Spleen (tissue), 7 donors: ENCODE measurements at regions not wholly inside any gene's neighbourhood (a gene's known extent, or its start where the extent isn't known, plus 50 kb on each side); places are given as distances from the start of the nearest gene placed in this dataset.

ENCODE experiments used
- POLR2AphosphoS5 ChIP-seq, 3 donors: sonication (generic); formaldehyde crosslinking; IDR thresholded peaks; one replicate each; pipeline ENCODE4 v1.5.1; 2017; ENCODE audit warnings: antibody characterized with exemption in 3 of 3
- TF ChIP-seq, protein P1 (sequence below), 11 experiments: fragments of 200-600 bp in 7 of 11; fragments of 450-650 bp in 4 of 11; sonication (generic) in 4 of 11; IDR thresholded peaks in 8 of 11; conservative IDR thresholded peaks in 3 of 11; 1 replicate in 7 of 11; 2 replicates in 4 of 11; pipeline versions ENCODE4 v1.4.0 to v1.8.0; 2016 to 2021; ENCODE audit warnings: antibody characterized with exemption in 11 of 11, inconsistent platforms in 4 of 11, mild to moderate bottlenecking in 1 of 11
- donor health status: DM: no; HTN: no; CAD: no; lungs with moderate emphysema.
- donor health status: DM: no; HTN: no; CAD: no.
- donor health status: DM: no; HTN: no; CAD: no.

DNA sequence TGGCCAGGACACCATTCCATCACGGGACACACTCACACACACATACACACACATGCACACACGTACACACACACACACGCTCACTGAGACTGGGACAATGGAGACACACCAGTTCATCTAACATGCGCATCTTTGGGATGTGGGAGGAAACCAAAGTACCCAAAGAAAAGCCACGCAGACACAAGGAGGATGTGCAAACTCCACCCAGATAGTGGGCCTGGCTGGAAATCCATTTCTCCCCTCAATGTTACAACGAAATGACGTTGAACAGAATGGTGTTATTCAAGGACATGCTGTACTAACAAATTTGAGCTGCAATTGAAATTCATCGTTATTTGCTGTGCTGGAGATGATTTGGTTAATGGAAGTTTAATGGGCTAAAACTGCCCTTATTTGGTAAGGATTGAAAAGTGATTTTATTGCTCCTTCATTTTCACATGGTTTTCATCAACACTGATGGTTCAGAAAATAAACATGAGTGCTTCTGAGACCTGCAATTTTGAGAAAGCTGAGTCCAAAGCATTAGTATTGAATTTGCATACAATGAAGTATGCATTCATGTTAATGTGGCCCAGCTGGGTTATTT, 110.0 kb downstream of the KCNE4 start:
- TF ChIP-seq POLR2AphosphoS5 (IDR thresholded peaks at IDR 0.05): no peak
- TF ChIP-seq, protein P1, sequence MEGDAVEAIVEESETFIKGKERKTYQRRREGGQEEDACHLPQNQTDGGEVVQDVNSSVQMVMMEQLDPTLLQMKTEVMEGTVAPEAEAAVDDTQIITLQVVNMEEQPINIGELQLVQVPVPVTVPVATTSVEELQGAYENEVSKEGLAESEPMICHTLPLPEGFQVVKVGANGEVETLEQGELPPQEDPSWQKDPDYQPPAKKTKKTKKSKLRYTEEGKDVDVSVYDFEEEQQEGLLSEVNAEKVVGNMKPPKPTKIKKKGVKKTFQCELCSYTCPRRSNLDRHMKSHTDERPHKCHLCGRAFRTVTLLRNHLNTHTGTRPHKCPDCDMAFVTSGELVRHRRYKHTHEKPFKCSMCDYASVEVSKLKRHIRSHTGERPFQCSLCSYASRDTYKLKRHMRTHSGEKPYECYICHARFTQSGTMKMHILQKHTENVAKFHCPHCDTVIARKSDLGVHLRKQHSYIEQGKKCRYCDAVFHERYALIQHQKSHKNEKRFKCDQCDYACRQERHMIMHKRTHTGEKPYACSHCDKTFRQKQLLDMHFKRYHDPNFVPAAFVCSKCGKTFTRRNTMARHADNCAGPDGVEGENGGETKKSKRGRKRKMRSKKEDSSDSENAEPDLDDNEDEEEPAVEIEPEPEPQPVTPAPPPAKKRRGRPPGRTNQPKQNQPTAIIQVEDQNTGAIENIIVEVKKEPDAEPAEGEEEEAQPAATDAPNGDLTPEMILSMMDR (IDR thresholded peaks at IDR 0.05 in 8 of 11, conservative IDR thresholded peaks at IDR 0.05 in 3 of 11): no peak
